ENCODE measurements at regions not wholly inside any gene's neighbourhood (a gene's known extent, or its start where the extent isn't known, plus 50 kb on each side); places are given as distances from the start of the nearest gene placed in this dataset.

DNA sequence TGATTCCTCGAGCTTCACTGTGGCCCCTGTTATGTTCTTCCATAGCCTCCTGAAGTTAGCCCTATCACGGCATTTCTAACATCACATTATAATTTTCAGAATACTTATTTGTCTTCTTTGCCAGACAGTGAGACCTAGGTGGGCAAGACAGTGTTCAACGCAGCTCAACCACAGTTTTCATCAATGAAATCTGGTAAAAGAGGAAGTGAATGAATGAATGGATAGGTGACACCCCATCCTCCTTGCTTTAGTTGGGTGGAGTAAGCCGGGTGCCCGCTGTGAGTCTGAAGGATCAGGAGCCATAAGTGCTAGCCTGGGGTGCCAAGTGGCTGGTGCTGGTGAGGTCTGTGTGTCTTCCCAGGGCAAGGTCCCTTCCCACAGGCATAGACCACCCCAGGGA, 60.2 kb upstream of the MTNR1B start (continued):
- TF ChIP-seq, protein P1, sequence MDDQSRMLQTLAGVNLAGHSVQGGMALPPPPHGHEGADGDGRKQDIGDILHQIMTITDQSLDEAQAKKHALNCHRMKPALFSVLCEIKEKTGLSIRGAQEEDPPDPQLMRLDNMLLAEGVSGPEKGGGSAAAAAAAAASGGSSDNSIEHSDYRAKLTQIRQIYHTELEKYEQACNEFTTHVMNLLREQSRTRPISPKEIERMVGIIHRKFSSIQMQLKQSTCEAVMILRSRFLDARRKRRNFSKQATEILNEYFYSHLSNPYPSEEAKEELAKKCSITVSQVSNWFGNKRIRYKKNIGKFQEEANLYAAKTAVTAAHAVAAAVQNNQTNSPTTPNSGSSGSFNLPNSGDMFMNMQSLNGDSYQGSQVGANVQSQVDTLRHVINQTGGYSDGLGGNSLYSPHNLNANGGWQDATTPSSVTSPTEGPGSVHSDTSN (IDR thresholded peaks at IDR 0.05): no peak
- TF ChIP-seq CBX8 (IDR thresholded peaks at IDR 0.05): no peak
- TF ChIP-seq, protein P2, sequence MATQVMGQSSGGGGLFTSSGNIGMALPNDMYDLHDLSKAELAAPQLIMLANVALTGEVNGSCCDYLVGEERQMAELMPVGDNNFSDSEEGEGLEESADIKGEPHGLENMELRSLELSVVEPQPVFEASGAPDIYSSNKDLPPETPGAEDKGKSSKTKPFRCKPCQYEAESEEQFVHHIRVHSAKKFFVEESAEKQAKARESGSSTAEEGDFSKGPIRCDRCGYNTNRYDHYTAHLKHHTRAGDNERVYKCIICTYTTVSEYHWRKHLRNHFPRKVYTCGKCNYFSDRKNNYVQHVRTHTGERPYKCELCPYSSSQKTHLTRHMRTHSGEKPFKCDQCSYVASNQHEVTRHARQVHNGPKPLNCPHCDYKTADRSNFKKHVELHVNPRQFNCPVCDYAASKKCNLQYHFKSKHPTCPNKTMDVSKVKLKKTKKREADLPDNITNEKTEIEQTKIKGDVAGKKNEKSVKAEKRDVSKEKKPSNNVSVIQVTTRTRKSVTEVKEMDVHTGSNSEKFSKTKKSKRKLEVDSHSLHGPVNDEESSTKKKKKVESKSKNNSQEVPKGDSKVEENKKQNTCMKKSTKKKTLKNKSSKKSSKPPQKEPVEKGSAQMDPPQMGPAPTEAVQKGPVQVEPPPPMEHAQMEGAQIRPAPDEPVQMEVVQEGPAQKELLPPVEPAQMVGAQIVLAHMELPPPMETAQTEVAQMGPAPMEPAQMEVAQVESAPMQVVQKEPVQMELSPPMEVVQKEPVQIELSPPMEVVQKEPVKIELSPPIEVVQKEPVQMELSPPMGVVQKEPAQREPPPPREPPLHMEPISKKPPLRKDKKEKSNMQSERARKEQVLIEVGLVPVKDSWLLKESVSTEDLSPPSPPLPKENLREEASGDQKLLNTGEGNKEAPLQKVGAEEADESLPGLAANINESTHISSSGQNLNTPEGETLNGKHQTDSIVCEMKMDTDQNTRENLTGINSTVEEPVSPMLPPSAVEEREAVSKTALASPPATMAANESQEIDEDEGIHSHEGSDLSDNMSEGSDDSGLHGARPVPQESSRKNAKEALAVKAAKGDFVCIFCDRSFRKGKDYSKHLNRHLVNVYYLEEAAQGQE (IDR thresholded peaks at IDR 0.05): no peak

DNA sequence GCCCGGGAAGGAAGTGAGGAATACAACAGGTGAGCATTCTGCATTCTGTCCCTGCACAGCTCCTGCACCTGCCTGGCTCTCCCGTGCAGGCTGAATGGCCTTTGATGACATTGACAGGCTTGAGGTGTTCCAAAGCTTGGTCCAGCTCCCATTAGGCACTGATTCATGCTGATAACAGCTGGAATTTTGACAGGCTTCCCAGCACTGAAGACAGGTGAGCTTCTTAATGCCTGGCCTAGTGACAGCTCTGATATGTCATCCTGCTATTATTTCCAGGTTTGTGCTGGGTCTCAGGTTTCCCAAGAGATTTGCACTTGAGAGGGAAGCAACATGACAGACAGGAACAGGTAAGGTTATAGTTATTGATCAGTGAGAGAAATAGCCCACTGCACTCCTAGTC, 58.0 kb upstream of the MTNR1B start:
- CTCF ChIA-PET: no interaction called here
- POLR2A ChIA-PET: no interaction called here
- ATAC-seq (no peak), DNase-seq (ENCODE audit: low read depth in 1 of 2, low spot score in 1 of 2) (no peak), FAIRE-seq (no peak)
- Histone ChIP-seq H3K4me1 (no peaks in the 10 kb centered on the region), H3K9me3 (no peaks in the 10 kb centered on the region), H3K27ac (no peak overlapping the region), H3K4me2 (no peak overlapping the region), H3K4me3 (no peak overlapping the region)
- WGBS (ENCODE audit: missing lambda C conversion rate): 12% methylated on average over 2 of the region's 2 CpGs
- TF ChIP-seq JUNB (IDR thresholded peaks at IDR 0.05) (no peak), HDAC2 (IDR thresholded peaks at IDR 0.05) (no peak), RAD21 (conservative IDR thresholded peaks at IDR 0.05 in 1 of 2, IDR thresholded peaks at IDR 0.05 in 1 of 2) (no peak), POLR2AphosphoS2 (conservative IDR thresholded peaks at IDR 0.05; ENCODE audit: low read length) (no peak), RNF2 (IDR thresholded peaks at IDR 0.05; ENCODE audit: borderline replicate concordance, low read depth) (no peak), PHF8 (IDR thresholded peaks at IDR 0.05; ENCODE audit: borderline replicate concordance, low read depth) (no peak), FOXS1 (CRISPR knock-in tag; IDR thresholded peaks at IDR 0.05) (no peak), HOXB5 (CRISPR knock-in tag; IDR thresholded peaks at IDR 0.05) (no peak), KDM5A (IDR thresholded peaks at IDR 0.05) (no peak), NR3C1 (IDR thresholded peaks at IDR 0.05) (no peak)
- TF ChIP-seq, protein P3, sequence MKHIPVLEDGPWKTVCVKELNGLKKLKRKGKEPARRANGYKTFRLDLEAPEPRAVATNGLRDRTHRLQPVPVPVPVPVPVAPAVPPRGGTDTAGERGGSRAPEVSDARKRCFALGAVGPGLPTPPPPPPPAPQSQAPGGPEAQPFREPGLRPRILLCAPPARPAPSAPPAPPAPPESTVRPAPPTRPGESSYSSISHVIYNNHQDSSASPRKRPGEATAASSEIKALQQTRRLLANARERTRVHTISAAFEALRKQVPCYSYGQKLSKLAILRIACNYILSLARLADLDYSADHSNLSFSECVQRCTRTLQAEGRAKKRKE (CRISPR knock-in tag; IDR thresholded peaks at IDR 0.05; ENCODE audit: low read depth): no peak
- TF ChIP-seq, protein P4, sequence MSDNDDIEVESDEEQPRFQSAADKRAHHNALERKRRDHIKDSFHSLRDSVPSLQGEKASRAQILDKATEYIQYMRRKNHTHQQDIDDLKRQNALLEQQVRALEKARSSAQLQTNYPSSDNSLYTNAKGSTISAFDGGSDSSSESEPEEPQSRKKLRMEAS (IDR thresholded peaks at IDR 0.05): no peak
- TF ChIP-seq, protein P1 (IDR thresholded peaks at IDR 0.05): no peak

DNA sequence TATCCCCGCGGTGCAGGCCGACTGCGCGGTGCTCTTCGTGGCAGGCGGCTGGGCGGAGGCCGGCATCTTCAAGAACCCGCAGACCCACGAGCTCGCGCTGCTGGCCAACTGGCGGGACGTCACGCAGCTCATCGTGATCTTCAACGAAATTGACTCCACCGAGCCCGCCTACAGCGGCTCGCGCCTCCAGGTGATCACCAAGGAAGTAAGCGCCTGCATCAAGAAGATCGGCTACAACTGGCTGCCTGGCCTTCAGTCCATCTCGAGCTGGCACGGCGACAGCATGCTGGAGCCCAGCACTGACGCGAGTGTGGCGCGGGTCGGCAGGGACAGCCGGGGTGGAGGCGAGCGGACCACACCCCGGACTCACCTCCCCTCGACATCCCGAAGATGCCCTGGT, 53.9 kb upstream of the MTNR1B start:
- ChIA-PET CTCF (interaction anchor here (0.7 to 1.1 kb wide), 2 partner anchors 27 to 310 kb away, joined by 3 read pairs; no protein-coding TSS in a partner anchor), POLR2A (no interaction called here)
- Histone ChIP-seq H3K9me3 (no peaks in the 10 kb centered on the region), H3K4me2 (no peak overlapping the region), H3K27ac (no peak overlapping the region), H3K4me1 (no peaks in the 10 kb centered on the region), H3K4me3 (no peak overlapping the region)
- WGBS (ENCODE audit: missing lambda C conversion rate): 86% methylated on average over 20 of the region's 39 CpGs
- no peak for ATAC-seq
- DNase-seq (ENCODE audit: low read depth in 1 of 2, low spot score in 1 of 2): no peak
- no peak for FAIRE-seq
- TF ChIP-seq, protein P5, sequence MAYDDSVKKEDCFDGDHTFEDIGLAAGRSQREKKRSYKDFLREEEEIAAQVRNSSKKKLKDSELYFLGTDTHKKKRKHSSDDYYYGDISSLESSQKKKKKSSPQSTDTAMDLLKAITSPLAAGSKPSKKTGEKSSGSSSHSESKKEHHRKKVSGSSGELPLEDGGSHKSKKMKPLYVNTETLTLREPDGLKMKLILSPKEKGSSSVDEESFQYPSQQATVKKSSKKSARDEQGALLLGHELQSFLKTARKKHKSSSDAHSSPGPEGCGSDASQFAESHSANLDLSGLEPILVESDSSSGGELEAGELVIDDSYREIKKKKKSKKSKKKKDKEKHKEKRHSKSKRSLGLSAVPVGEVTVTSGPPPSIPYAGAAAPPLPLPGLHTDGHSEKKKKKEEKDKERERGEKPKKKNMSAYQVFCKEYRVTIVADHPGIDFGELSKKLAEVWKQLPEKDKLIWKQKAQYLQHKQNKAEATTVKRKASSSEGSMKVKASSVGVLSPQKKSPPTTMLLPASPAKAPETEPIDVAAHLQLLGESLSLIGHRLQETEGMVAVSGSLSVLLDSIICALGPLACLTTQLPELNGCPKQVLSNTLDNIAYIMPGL (CRISPR knock-in tag; IDR thresholded peaks at IDR 0.05; ENCODE audit: borderline replicate concordance): no peak
- no peak for TF ChIP-seq BHLHE40 (IDR thresholded peaks at IDR 0.05; ENCODE audit: low read depth, low read length)
- TF ChIP-seq, protein P6, sequence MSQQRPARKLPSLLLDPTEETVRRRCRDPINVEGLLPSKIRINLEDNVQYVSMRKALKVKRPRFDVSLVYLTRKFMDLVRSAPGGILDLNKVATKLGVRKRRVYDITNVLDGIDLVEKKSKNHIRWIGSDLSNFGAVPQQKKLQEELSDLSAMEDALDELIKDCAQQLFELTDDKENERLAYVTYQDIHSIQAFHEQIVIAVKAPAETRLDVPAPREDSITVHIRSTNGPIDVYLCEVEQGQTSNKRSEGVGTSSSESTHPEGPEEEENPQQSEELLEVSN (IDR thresholded peaks at IDR 0.05; ENCODE audit: borderline replicate concordance, low read depth): no peak
- no peak for TF ChIP-seq POLR2A (IDR thresholded peaks at IDR 0.05; ENCODE audit: low read length)
- TF ChIP-seq HDAC2 (IDR thresholded peaks at IDR 0.05): no peak
- TF ChIP-seq MYC (IDR thresholded peaks at IDR 0.05; ENCODE audit: borderline replicate concordance, low read length): no peak
- TF ChIP-seq CBX8 (IDR thresholded peaks at IDR 0.05): no peak
- TF ChIP-seq JUN (IDR thresholded peaks at IDR 0.05): no peak
- TF ChIP-seq SMC3 (IDR thresholded peaks at IDR 0.05): no peak
- TF ChIP-seq, protein P7, sequence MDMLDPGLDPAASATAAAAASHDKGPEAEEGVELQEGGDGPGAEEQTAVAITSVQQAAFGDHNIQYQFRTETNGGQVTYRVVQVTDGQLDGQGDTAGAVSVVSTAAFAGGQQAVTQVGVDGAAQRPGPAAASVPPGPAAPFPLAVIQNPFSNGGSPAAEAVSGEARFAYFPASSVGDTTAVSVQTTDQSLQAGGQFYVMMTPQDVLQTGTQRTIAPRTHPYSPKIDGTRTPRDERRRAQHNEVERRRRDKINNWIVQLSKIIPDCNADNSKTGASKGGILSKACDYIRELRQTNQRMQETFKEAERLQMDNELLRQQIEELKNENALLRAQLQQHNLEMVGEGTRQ (IDR thresholded peaks at IDR 0.05): no peak
- TF ChIP-seq, protein P8, sequence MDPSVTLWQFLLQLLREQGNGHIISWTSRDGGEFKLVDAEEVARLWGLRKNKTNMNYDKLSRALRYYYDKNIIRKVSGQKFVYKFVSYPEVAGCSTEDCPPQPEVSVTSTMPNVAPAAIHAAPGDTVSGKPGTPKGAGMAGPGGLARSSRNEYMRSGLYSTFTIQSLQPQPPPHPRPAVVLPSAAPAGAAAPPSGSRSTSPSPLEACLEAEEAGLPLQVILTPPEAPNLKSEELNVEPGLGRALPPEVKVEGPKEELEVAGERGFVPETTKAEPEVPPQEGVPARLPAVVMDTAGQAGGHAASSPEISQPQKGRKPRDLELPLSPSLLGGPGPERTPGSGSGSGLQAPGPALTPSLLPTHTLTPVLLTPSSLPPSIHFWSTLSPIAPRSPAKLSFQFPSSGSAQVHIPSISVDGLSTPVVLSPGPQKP (IDR thresholded peaks at IDR 0.05; ENCODE audit: low read depth, low read length): no peak
- TF ChIP-seq ZNF302 (CRISPR knock-in tag; IDR thresholded peaks at IDR 0.05): no peak
